H1 (cell line): ENCODE measurements at regions not wholly inside any gene's neighbourhood (a gene's known extent, or its start where the extent isn't known, plus 50 kb on each side); places are given as distances from the start of the nearest gene placed in this dataset.

Source experiments
- CTCF ChIA-PET: fragments of 300-600 bp; sonication (Branson Sonifier 250); formaldehyde crosslinking; loops from one replicate; lab custom pipeline; 2021; ENCODE audit not compliant: partially characterized antibody; lab: Charles Lee
- POLR2A ChIA-PET: fragments of 300-600 bp; sonication (Branson Sonifier 250); formaldehyde crosslinking; loops from one replicate; lab custom pipeline; 2021; ENCODE audit warnings: inconsistent platforms; ENCODE audit not compliant: partially characterized antibody; lab: Charles Lee
- DNase-seq, 2 experiments: peaks; one replicate each; pipeline versions ENCODE4 v3.0.0 to v3.0.0-alpha.2; 2010 to 2022; ENCODE audit warnings: low spot score in 2 of 2, low read depth in 1 of 2, mixed read lengths in 1 of 2
- FAIRE-seq: peaks from 2 replicates; lab custom pipeline; 2011; peaks lifted over from hg19 to GRCh38; lab: Jason Lieb, UNC
- H2AFZ ChIP-seq: 2 replicates; pipeline ENCODE4 v1.8.1; 2012; ENCODE audit warnings: low read length, inconsistent platforms
- H2AK5ac ChIP-seq: 2 replicates; pipeline ENCODE4 v1.6.1; 2013; ENCODE audit warnings: low read depth, low read length
- H2BK120ac ChIP-seq: replicated peaks from 2 replicates; pipeline ENCODE3; 2013; ENCODE audit warnings: low read depth, low read length, inconsistent platforms
- H2BK12ac ChIP-seq: 2 replicates; pipeline ENCODE4 v1.6.1; 2013; ENCODE audit warnings: low read depth, low read length
- H2BK15ac ChIP-seq: 2 replicates; pipeline ENCODE4 v1.6.1; 2013; ENCODE audit warnings: low read length
- H2BK20ac ChIP-seq: 2 replicates; pipeline ENCODE4 v1.6.1; 2013; ENCODE audit warnings: low read length
- H2BK5ac ChIP-seq: 2 replicates; pipeline ENCODE4 v1.6.1; 2013; ENCODE audit warnings: low read depth, low read length
- H3K14ac ChIP-seq: 2 replicates; pipeline ENCODE4 v1.6.1; 2013; ENCODE audit warnings: inconsistent platforms; ENCODE audit not compliant: insufficient read length
- H3K18ac ChIP-seq: 2 replicates; pipeline ENCODE4 v1.6.1; 2013; ENCODE audit warnings: low read length; ENCODE audit errors: extremely low read depth
- H3K23ac ChIP-seq: 2 replicates; pipeline ENCODE4 v1.6.1; 2013; ENCODE audit warnings: inconsistent platforms; ENCODE audit not compliant: insufficient read length
- H3K23me2 ChIP-seq: 2 replicates; pipeline ENCODE4 v1.6.1; 2013; ENCODE audit warnings: low read depth, low read length
- H3K27ac ChIP-seq: 2 replicates; pipeline ENCODE4 v1.6.1; 2011; ENCODE audit warnings: low read depth, low read length, inconsistent platforms
- H3K27me3 ChIP-seq, 4 experiments: replicated peaks in 1 of 4; 1 replicate in 1 of 4; 2 replicates in 3 of 4; pipeline versions ENCODE4 v1.6.1 to v1.8.1; 2011 to 2013; ENCODE audit warnings: low read length in 3 of 4, mild to moderate bottlenecking in 3 of 4, inconsistent platforms in 2 of 4, mixed read lengths in 2 of 4, moderate library complexity in 1 of 4; ENCODE audit not compliant: control insufficient read depth in 3 of 4, insufficient read depth in 3 of 4; ENCODE audit errors: extremely low read depth in 1 of 4
- H3K36me3 ChIP-seq, 4 experiments: 2 replicates each; pipeline versions ENCODE4 v1.6.1 to v1.8.1; 2011 to 2013; ENCODE audit warnings: mild to moderate bottlenecking in 4 of 4, low read length in 3 of 4, moderate library complexity in 2 of 4, control low read depth in 1 of 4, inconsistent platforms in 1 of 4; ENCODE audit not compliant: insufficient read depth in 4 of 4, control insufficient read depth in 2 of 4
- H3K4ac ChIP-seq: replicated peaks from 2 replicates; pipeline ENCODE3; 2013; ENCODE audit warnings: low read length, low read depth, mixed read lengths, inconsistent platforms; ENCODE audit not compliant: insufficient read length
- H3K4me1 ChIP-seq, 4 experiments: replicated peaks in 1 of 4; 1 replicate in 1 of 4; 2 replicates in 3 of 4; pipeline versions ENCODE4 v1.6.1 to v1.8.1; 2011 to 2013; ENCODE audit warnings: low read length in 3 of 4, inconsistent platforms in 2 of 4, mixed read lengths in 1 of 4; ENCODE audit not compliant: insufficient read depth in 4 of 4, control insufficient read depth in 3 of 4
- H3K4me2 ChIP-seq, 2 experiments: 2 replicates each; pipeline versions ENCODE4 v1.6.1 to v1.8.1; 2011 to 2013; ENCODE audit warnings: low read depth in 2 of 2, low read length in 2 of 2, control low read depth in 1 of 2, inconsistent platforms in 1 of 2, mild to moderate bottlenecking in 1 of 2; ENCODE audit not compliant: insufficient read depth in 1 of 2
- H3K4me3 ChIP-seq, 4 experiments: fragments of 200-600, 300-600 bp in 1 of 4; sonication (generic), shearing (Covaris generic), sonication (Bioruptor Twin) in 1 of 4; 2 replicates each; pipeline versions ENCODE4 v1.5.1 to v1.8.1; 2011 to 2016; ENCODE audit warnings: low read length in 4 of 4, low read depth in 3 of 4, control low read depth in 2 of 4, inconsistent platforms in 2 of 4, mild to moderate bottlenecking in 2 of 4, mixed read lengths in 1 of 4, moderate library complexity in 1 of 4; ENCODE audit not compliant: insufficient read depth in 2 of 4; ENCODE audit errors: extremely low read depth in 1 of 4
- H3K56ac ChIP-seq: replicated peaks from 2 replicates; pipeline ENCODE3; 2013; ENCODE audit warnings: low read depth, mild to moderate bottlenecking, mixed read lengths, low read length, inconsistent platforms; ENCODE audit not compliant: insufficient read length
- H3K79me1 ChIP-seq: 2 replicates; pipeline ENCODE4 v1.6.1; 2013; ENCODE audit warnings: low read depth, low read length, control low read depth
- H3K79me2 ChIP-seq, 2 experiments: 2 replicates each; pipeline versions ENCODE4 v1.6.1 to v1.8.1; 2012 to 2013; ENCODE audit warnings: low read length in 2 of 2, mild to moderate bottlenecking in 2 of 2, inconsistent platforms in 1 of 2; ENCODE audit not compliant: insufficient read depth in 2 of 2, control insufficient read depth in 1 of 2
- H3K9ac ChIP-seq, 4 experiments: replicated peaks in 1 of 4; 1 replicate in 1 of 4; 2 replicates in 3 of 4; pipeline versions ENCODE4 v1.6.1 to v1.8.1; 2011 to 2013; ENCODE audit warnings: low read depth in 3 of 4, low read length in 3 of 4, control low read depth in 2 of 4, mild to moderate bottlenecking in 2 of 4, moderate library complexity in 2 of 4, inconsistent platforms in 1 of 4; ENCODE audit errors: extremely low read depth in 1 of 4
- H3K9me3 ChIP-seq, 2 experiments: 2 replicates each; pipeline versions ENCODE4 v1.6.1 to v1.8.1; 2012 to 2013; ENCODE audit warnings: mild to moderate bottlenecking in 2 of 2, moderate library complexity in 2 of 2, control low read depth in 1 of 2, inconsistent platforms in 1 of 2, low read depth in 1 of 2, low read length in 1 of 2, mixed read lengths in 1 of 2; ENCODE audit not compliant: insufficient read depth in 2 of 2
- H4K20me1 ChIP-seq, 2 experiments: replicated peaks in 1 of 2; 2 replicates each; pipeline versions ENCODE3 to v1.8.1; 2011 to 2013; ENCODE audit warnings: inconsistent platforms in 2 of 2, low read length in 2 of 2, mild to moderate bottlenecking in 1 of 2; ENCODE audit not compliant: insufficient read depth in 2 of 2, control insufficient read depth in 1 of 2
- H4K5ac ChIP-seq: 2 replicates; pipeline ENCODE4 v1.6.1; 2013; ENCODE audit warnings: low read length, low read depth, mixed read lengths, inconsistent platforms; ENCODE audit not compliant: insufficient read length
- H4K8ac ChIP-seq: 2 replicates; pipeline ENCODE4 v1.8.0; 2013; ENCODE audit warnings: mild to moderate bottlenecking, moderate library complexity, low read length, inconsistent platforms; ENCODE audit not compliant: insufficient read depth; ENCODE audit errors: extremely low read depth
- H4K91ac ChIP-seq: replicated peaks from 2 replicates; pipeline ENCODE3; 2013; ENCODE audit warnings: low read length, mixed read lengths, inconsistent platforms; ENCODE audit not compliant: insufficient read length
- EP300 ChIP-seq, 2 experiments: IDR thresholded peaks; 1 replicate in 1 of 2; 2 replicates in 1 of 2; pipeline ENCODE4 v1.6.1; 2011 to 2012; ENCODE audit warnings: low read depth in 2 of 2, low read length in 2 of 2, mild to moderate bottlenecking in 2 of 2, borderline replicate concordance in 1 of 2, inconsistent platforms in 1 of 2, moderate library complexity in 1 of 2
- EZH2 ChIP-seq: fragments of 200-600 bp; sonication (generic); IDR thresholded peaks from 2 replicates; pipeline ENCODE4 v1.7.1; 2012; ENCODE audit warnings: low read depth, mild to moderate bottlenecking, moderate library complexity, low read length, inconsistent platforms; ENCODE audit not compliant: severe bottlenecking
- TCF12 ChIP-seq: IDR thresholded peaks from 2 replicates; pipeline ENCODE4 v1.6.1; 2011; ENCODE audit warnings: low read depth, mild to moderate bottlenecking, low read length
- WGBS, 2 experiments: shearing (Covaris generic) in 1 of 2; methylation state at CpG; one replicate each; pipeline versions ENCODE4 v1.1.6 to v1.1.7; 2013 to 2015; ENCODE audit warnings: low lambda C conversion rate in 2 of 2, mixed read lengths in 2 of 2, inconsistent platforms in 1 of 2, low coverage in 1 of 2, missing lambda C conversion rate in 1 of 2; ENCODE audit not compliant: insufficient replicate concordance in 2 of 2, insufficient coverage in 1 of 2, insufficient read length in 1 of 2; ENCODE audit errors: extremely low coverage in 1 of 2, missing lambda C conversion rate in 1 of 2; 5-methylcytosine and 5-hydroxymethylcytosine counted together

GRCh38 chr2:3972377-3972776, 269.0 kb downstream of the DCDC2C start:
- Histone ChIP-seq H4K8ac (no peak overlapping the region), H2BK5ac (no peak overlapping the region), H3K27ac (no peak overlapping the region), H3K4me3 (no peak overlapping the region), H2AK5ac (no peak overlapping the region), H3K36me3 (no peaks in the 10 kb centered on the region; a peak in 1 of 8 replicates), H3K9ac (no peak overlapping the region), H4K5ac (no peak overlapping the region), H2AFZ (no peak overlapping the region), H3K9me3 (peaks cover 2 to 11% of the 10 kb centered on the region in 2 experiments; a peak in 3 of 4 replicates), H3K56ac (no peak overlapping the region), H3K79me1 (no peaks in the 10 kb centered on the region), H3K79me2 (no peaks in the 10 kb centered on the region), H3K4me2 (no peak overlapping the region), H2BK120ac (no peak overlapping the region), H3K4me1 (no peaks in the 10 kb centered on the region), H4K20me1 (peaks cover 3 to 10% of the 10 kb centered on the region in 2 experiments), H2BK12ac (no peak overlapping the region), H2BK20ac (no peak overlapping the region), H3K27me3 (no peaks in the 10 kb centered on the region), H2BK15ac (no peak overlapping the region), H3K4ac (no peak overlapping the region), H3K14ac (no peak overlapping the region), H3K23ac (no peak overlapping the region), H3K23me2 (peaks cover 11% of the 10 kb centered on the region; the same call in 1 of the 2 replicates), H4K91ac (no peak overlapping the region), H3K18ac (no peak overlapping the region)
- POLR2A ChIA-PET = no interaction called here
- FAIRE-seq = no peak
- DNase-seq = no peak
- 74% methylated on average over 5 of the region's 9 CpGs; no CpG with 5 or more reads in 1 of the 2 experiments for WGBS, 2 experiments
- CTCF ChIA-PET = interaction anchor here (1.0 to 1.4 kb wide), 3 partner anchors 13 to 742 kb away, joined by 3 to 4 read pairs (median 3); no protein-coding TSS in a partner anchor
- TF ChIP-seq TCF12 (no peak), EZH2 (no peak), EP300 (IDR thresholded peaks at IDR 0.05; ENCODE audit: borderline replicate concordance in 1 of 2, low read depth in 2 of 2, low read length in 2 of 2) (no peak)
